SK-N-SH (cell line): ENCODE measurements at regions not wholly inside any gene's neighbourhood (a gene's known extent, or its start where the extent isn't known, plus 50 kb on each side); places are given as distances from the start of the nearest gene placed in this dataset.

Experiments
- CTCF ChIP-seq: fragments of 200-600 bp; sonication (generic); IDR thresholded peaks from 2 replicates; pipeline ENCODE4 v1.6.1; 2017; ENCODE audit warnings: antibody characterized with exemption, mild to moderate bottlenecking, moderate library complexity
- EP300 ChIP-seq, 2 experiments: IDR thresholded peaks; 2 replicates each; pipeline versions ENCODE4 v1.4.0 to v1.6.1; 2012; ENCODE audit warnings: borderline replicate concordance in 1 of 2, low read depth in 1 of 2, low read length in 1 of 2
- FOXM1 ChIP-seq: IDR thresholded peaks from 2 replicates; pipeline ENCODE4 v1.4.0; 2012; ENCODE audit warnings: low read depth, mild to moderate bottlenecking
- POLR2AphosphoS5 ChIP-seq: IDR thresholded peaks from 2 replicates; pipeline ENCODE4 v1.6.1; 2012; ENCODE audit warnings: low read depth, low read length
- SMC3 ChIP-seq: IDR thresholded peaks from 2 replicates; pipeline ENCODE4 v1.6.1; 2012; ENCODE audit warnings: low read depth, low read length, improper control_type of control experiment
- TAF1 ChIP-seq: IDR thresholded peaks from 2 replicates; pipeline ENCODE4 v1.6.1; 2012; ENCODE audit warnings: low read depth, mild to moderate bottlenecking, low read length, moderate library complexity, borderline replicate concordance
- TCF12 ChIP-seq: IDR thresholded peaks from 2 replicates; pipeline ENCODE4 v1.4.0; 2012
- USF2 ChIP-seq: fragments of 150-350 bp; IDR thresholded peaks from 2 replicates; pipeline ENCODE4 v1.6.1; 2017; ENCODE audit warnings: antibody characterized with exemption, low read length, low read depth, borderline replicate concordance
- ZBTB33 ChIP-seq: IDR thresholded peaks from 2 replicates; pipeline ENCODE4 v1.4.0; 2012; ENCODE audit warnings: low read depth, borderline replicate concordance

- TF ChIP-seq CTCF (no peak), TAF1 (no peak), EP300 (IDR thresholded peaks at IDR 0.05; ENCODE audit: borderline replicate concordance in 1 of 2, low read depth in 1 of 2, low read length in 1 of 2) (peak in 1 of 2 experiments; percentile 73; a peak in 1 of 4 replicates), ZBTB33 (peak; percentile 46; the same call in 1 of the 2 replicates), TCF12 (peak; percentile 79), POLR2AphosphoS5 (peak; percentile 65; the same call in 1 of the 2 replicates), SMC3 (no peak), FOXM1 (no peak), USF2 (no peak)
Observed at GRCh38 chr9:110031511-110032173, 176.3 kb downstream of the C9orf152 start.
